Mesenchymal stem cell (in vitro differentiated cells and primary cell): ENCODE measurements at regions not wholly inside any gene's neighbourhood (a gene's known extent, or its start where the extent isn't known, plus 50 kb on each side); places are given as distances from the start of the nearest gene placed in this dataset.

Source experiments
- DNase-seq: peaks from one replicate; pipeline ENCODE4 v3.0.0-alpha.2; 2013
- H2AFZ ChIP-seq: one replicate; pipeline ENCODE4 v1.6.1; 2013; ENCODE audit warnings: low read depth, mild to moderate bottlenecking, control low read depth, inconsistent platforms, low read length, moderate library complexity
- H2AK5ac ChIP-seq: 2 replicates; pipeline ENCODE4 v1.6.1; 2013; ENCODE audit warnings: low read length, moderate library complexity, mild to moderate bottlenecking, inconsistent platforms; ENCODE audit not compliant: severe bottlenecking
- H2BK120ac ChIP-seq: one replicate; pipeline ENCODE4 v1.6.1; 2013; ENCODE audit warnings: low read depth, mild to moderate bottlenecking, inconsistent platforms, low read length, moderate library complexity
- H2BK12ac ChIP-seq, 2 experiments: one replicate each; pipeline ENCODE4 v1.6.1; 2013; ENCODE audit warnings: inconsistent platforms in 2 of 2, low read length in 2 of 2, mild to moderate bottlenecking in 2 of 2, moderate library complexity in 2 of 2, control low read depth in 1 of 2
- H2BK15ac ChIP-seq: one replicate; pipeline ENCODE4 v1.6.1; 2013; ENCODE audit warnings: mild to moderate bottlenecking, low read depth, inconsistent platforms; ENCODE audit not compliant: poor library complexity, severe bottlenecking
- H2BK5ac ChIP-seq: 2 replicates; pipeline ENCODE4 v1.6.1; 2013; ENCODE audit warnings: low read depth, mild to moderate bottlenecking, low read length, control low read depth, inconsistent platforms; ENCODE audit not compliant: poor library complexity, severe bottlenecking
- H3K14ac ChIP-seq, 2 experiments: one replicate each; pipeline ENCODE4 v1.6.1; 2013; ENCODE audit warnings: inconsistent platforms in 2 of 2, low read length in 2 of 2, control low read depth in 1 of 2, mild to moderate bottlenecking in 1 of 2, moderate library complexity in 1 of 2
- H3K18ac ChIP-seq, 2 experiments: one replicate each; pipeline ENCODE4 v1.6.1; 2013; ENCODE audit warnings: inconsistent platforms in 2 of 2, low read length in 2 of 2, control low read depth in 1 of 2, low read depth in 1 of 2, mild to moderate bottlenecking in 1 of 2
- H3K23ac ChIP-seq, 2 experiments: one replicate each; pipeline ENCODE4 v1.6.1; 2013; ENCODE audit warnings: inconsistent platforms in 2 of 2, low read length in 2 of 2, mild to moderate bottlenecking in 2 of 2, moderate library complexity in 2 of 2, control low read depth in 1 of 2
- H3K27ac ChIP-seq: 2 replicates; pipeline ENCODE4 v1.5.1; 2013; ENCODE audit warnings: mild to moderate bottlenecking, moderate library complexity, low read length, control low read depth, inconsistent platforms; ENCODE audit not compliant: poor library complexity, severe bottlenecking
- H3K27me3 ChIP-seq, 2 experiments: 2 replicates each; pipeline versions ENCODE4 v1.6.1 to v1.7.0; 2013; ENCODE audit warnings: low read length in 2 of 2, mild to moderate bottlenecking in 2 of 2, moderate library complexity in 2 of 2, control low read depth in 1 of 2, inconsistent platforms in 1 of 2; ENCODE audit not compliant: control insufficient read depth in 1 of 2, insufficient read depth in 1 of 2
- H3K36me3 ChIP-seq, 2 experiments: 2 replicates each; pipeline versions ENCODE4 v1.6.1 to v1.7.0; 2013; ENCODE audit warnings: low read length in 2 of 2, control low read depth in 1 of 2, inconsistent platforms in 1 of 2, low read depth in 1 of 2, mild to moderate bottlenecking in 1 of 2; ENCODE audit not compliant: insufficient read depth in 2 of 2, control insufficient read depth in 1 of 2
- H3K4ac ChIP-seq, 2 experiments: one replicate each; pipeline ENCODE4 v1.6.1; 2013; ENCODE audit warnings: inconsistent platforms in 2 of 2, low read length in 2 of 2, mild to moderate bottlenecking in 2 of 2, moderate library complexity in 2 of 2, control low read depth in 1 of 2, low read depth in 1 of 2
- H3K4me1 ChIP-seq: 2 replicates; pipeline ENCODE4 v1.6.1; 2013; ENCODE audit warnings: low read depth, low read length, control low read depth; ENCODE audit not compliant: control insufficient read depth, insufficient read depth
- H3K4me2 ChIP-seq: 2 replicates; pipeline ENCODE4 v1.6.1; 2013; ENCODE audit warnings: low read length, mild to moderate bottlenecking, inconsistent platforms; ENCODE audit not compliant: poor library complexity, severe bottlenecking
- H3K4me3 ChIP-seq, 2 experiments: 2 replicates each; pipeline versions ENCODE4 v1.5.1 to v1.7.0; 2013; ENCODE audit warnings: low read length in 2 of 2, mild to moderate bottlenecking in 2 of 2, control low read depth in 1 of 2, low read depth in 1 of 2; ENCODE audit not compliant: insufficient read depth in 1 of 2
- H3K79me1 ChIP-seq: replicated peaks from 2 replicates; pipeline ENCODE4 v1.6.1; 2013; ENCODE audit warnings: mild to moderate bottlenecking, control low read depth, low read length, inconsistent platforms; ENCODE audit not compliant: poor library complexity, severe bottlenecking
- H3K9ac ChIP-seq: 2 replicates; pipeline ENCODE4 v1.7.0; 2013; ENCODE audit warnings: mild to moderate bottlenecking, low read length, moderate library complexity
- H3K9me3 ChIP-seq: 2 replicates; pipeline ENCODE4 v1.7.0; 2013; ENCODE audit warnings: mild to moderate bottlenecking, low read length; ENCODE audit not compliant: control insufficient read depth
- H4K8ac ChIP-seq: one replicate; pipeline ENCODE4 v1.6.1; 2013; ENCODE audit warnings: inconsistent platforms, mild to moderate bottlenecking, low read length, moderate library complexity
- H4K91ac ChIP-seq: one replicate; pipeline ENCODE4 v1.6.1; 2013; ENCODE audit warnings: mild to moderate bottlenecking, low read length, inconsistent platforms
- WGBS: methylation state at CpG from one replicate; pipeline ENCODE4 v1.1.7; 2013; ENCODE audit warnings: mixed read lengths; 5-methylcytosine and 5-hydroxymethylcytosine counted together

DNA sequence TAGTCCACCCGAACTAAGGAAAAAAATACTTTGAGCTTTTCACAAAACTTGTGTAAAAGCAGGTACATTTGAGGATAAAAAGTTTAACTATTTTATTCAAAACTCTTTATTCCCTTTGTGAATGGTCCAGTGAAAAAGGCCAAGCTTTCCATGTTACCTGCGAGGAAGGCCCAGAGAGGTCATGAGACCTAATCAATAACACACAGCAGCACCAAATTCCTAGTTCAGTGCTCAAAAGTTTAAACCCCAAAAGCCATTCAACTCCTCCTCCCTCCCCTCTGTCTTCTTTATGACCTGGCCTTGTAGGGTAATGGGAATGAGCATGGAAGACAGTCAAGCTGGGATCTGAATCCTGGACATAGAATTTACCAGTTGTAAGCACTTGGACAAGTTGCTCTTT lies 151.9 kb upstream of the FGGY start:
- no peak overlapping the region for H3K23ac ChIP-seq
- no peak overlapping the region for H2BK15ac ChIP-seq
- peaks cover 3% of the 10 kb centered on the region for H3K79me1 ChIP-seq
- H2BK120ac ChIP-seq, result no peak overlapping the region
- peak overlapping the region; percentile 44 for H4K91ac ChIP-seq
- no peak overlapping the region for H3K4me3 ChIP-seq
- H3K27ac ChIP-seq, result peak overlapping the region; percentile 98
- H3K4me1 ChIP-seq, result peaks cover 17% of the 10 kb centered on the region
- peak overlapping the region; percentile 99 for H2AK5ac ChIP-seq
- H3K18ac ChIP-seq, result peak overlapping the region in 1 of 2 experiments; percentile 55
- H3K4ac ChIP-seq, result no peak overlapping the region
- no peaks in the 10 kb centered on the region for H3K36me3 ChIP-seq
- no peak overlapping the region for H4K8ac ChIP-seq
- H2BK12ac ChIP-seq, result peak overlapping the region; percentile 48 to 85
- peak overlapping the region; percentile 24 for H2BK5ac ChIP-seq
- H3K9ac ChIP-seq, result peak overlapping the region; percentile 76
- H3K4me2 ChIP-seq, result no peak overlapping the region
- no peaks in the 10 kb centered on the region for H3K27me3 ChIP-seq
- H3K14ac ChIP-seq, result no peak overlapping the region
- H3K9me3 ChIP-seq, result no peaks in the 10 kb centered on the region
- 100% methylated on average over 1 of the region's 2 CpGs for WGBS
- DNase-seq, result no peak
- H2AFZ ChIP-seq, result no peak overlapping the region

- Histone ChIP-seq H2BK12ac (no peak overlapping the region), H3K4me3 (peak overlapping the region in 1 of 2 experiments; percentile 76), H3K14ac (no peak overlapping the region), H3K27me3 (no peaks in the 10 kb centered on the region), H3K79me1 (peaks cover 3% of the 10 kb centered on the region), H3K27ac (peak overlapping the region; percentile 92), H4K91ac (no peak overlapping the region), H2BK15ac (no peak overlapping the region), H3K4me1 (peaks cover 17% of the 10 kb centered on the region), H3K36me3 (no peaks in the 10 kb centered on the region), H3K23ac (no peak overlapping the region), H3K9ac (peak overlapping the region; percentile 93), H2AK5ac (no peak overlapping the region), H2BK120ac (no peak overlapping the region), H4K8ac (no peak overlapping the region), H3K4me2 (no peak overlapping the region), H2AFZ (no peak overlapping the region), H2BK5ac (no peak overlapping the region), H3K4ac (no peak overlapping the region), H3K18ac (no peak overlapping the region), H3K9me3 (no peaks in the 10 kb centered on the region)
- no peak for DNase-seq
- 80% methylated on average over 4 of the region's 4 CpGs for WGBS
Measured at GRCh38 chr1:59146056-59146455, 150.8 kb upstream of the FGGY start.

DNA sequence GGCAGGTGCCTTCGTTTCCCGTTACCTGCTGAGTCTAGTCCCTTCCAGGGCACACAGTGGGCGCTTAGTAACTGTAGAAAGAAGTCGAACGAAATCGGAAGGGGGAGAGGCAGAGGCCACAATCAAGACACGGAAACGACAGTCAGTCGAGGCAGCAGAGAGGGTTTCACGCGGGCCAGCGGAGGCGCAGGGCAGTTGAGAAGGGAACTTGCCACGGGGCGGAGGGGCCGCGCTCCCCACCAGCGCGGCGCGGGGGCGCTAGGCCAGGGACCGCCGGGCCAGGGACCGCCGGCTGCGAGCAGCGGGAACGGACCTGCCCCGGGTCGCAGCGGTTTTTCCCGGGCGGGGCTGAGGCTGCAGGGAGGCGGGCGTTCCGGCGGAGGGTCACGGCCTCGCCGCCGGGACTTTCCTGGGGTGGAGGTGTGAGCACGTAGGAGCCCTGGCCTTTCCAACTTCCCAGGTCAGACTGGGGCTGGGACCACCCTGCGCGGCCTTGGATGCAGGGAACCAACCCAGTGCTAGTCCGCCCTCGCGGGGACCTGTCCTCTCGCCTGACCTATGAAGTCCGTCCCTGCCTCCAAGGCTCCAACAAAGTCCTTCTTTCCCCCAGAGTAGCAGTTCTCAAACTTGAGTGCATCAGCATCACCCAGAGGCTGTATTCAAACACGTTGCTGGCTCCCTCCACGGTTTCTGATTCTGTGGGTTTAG lies 150.1 kb upstream of the FGGY start:
- peak overlapping the region; percentile 44 to 76 for H3K4me3 ChIP-seq
- H3K27me3 ChIP-seq, result no peaks in the 10 kb centered on the region
- peak overlapping the region; percentile 92 for H3K27ac ChIP-seq
- peak overlapping the region; percentile 92 for H2BK5ac ChIP-seq
- H3K36me3 ChIP-seq, result no peaks in the 10 kb centered on the region
- H3K23ac ChIP-seq, result peak overlapping the region in 1 of 2 experiments; percentile 95
- peaks cover 17% of the 10 kb centered on the region for H3K4me1 ChIP-seq
- peak; percentile 68 for DNase-seq
- H2AFZ ChIP-seq, result peak overlapping the region; percentile 43
- no peaks in the 10 kb centered on the region for H3K9me3 ChIP-seq
- H2AK5ac ChIP-seq, result peak overlapping the region; percentile 95
- H2BK12ac ChIP-seq, result peak overlapping the region; percentile 96 to 97
- peak overlapping the region; percentile 90 to 96 for H3K18ac ChIP-seq
- 4% methylated on average over 38 of the region's 52 CpGs for WGBS
- peak overlapping the region in 1 of 2 experiments; percentile 96 for H3K14ac ChIP-seq
- peak overlapping the region; percentile 93 for H3K9ac ChIP-seq
- peak overlapping the region; percentile 77 to 96 for H3K4ac ChIP-seq
- peak overlapping the region; percentile 98 for H4K8ac ChIP-seq
- H2BK15ac ChIP-seq, result peak overlapping the region; percentile 98
- H3K4me2 ChIP-seq, result peak overlapping the region; percentile 85
- H4K91ac ChIP-seq, result peak overlapping the region; percentile 75
- peak overlapping the region; percentile 88 for H2BK120ac ChIP-seq
- H3K79me1 ChIP-seq, result peaks cover 3% of the 10 kb centered on the region

DNA sequence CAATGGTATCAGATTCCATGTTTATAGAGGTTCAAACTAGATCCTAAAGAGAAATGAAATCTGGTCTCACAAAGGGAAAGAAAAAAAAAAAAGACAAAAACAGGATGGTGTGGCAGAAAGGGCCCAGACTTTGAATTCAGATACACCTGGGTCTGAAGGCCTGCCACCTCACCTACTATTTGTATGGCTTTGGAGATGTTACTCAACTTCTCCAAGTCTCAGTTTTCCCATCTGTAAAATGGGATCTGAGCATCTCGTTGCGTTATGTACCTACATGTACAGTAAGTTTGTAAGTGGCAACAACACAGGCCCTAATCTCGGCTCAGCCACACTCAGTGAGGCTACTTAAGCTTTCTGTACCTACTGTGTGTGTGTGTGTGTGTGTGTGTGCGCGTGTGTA lies 147.5 kb upstream of the FGGY start:
- peak overlapping the region; percentile 72 for H3K9ac ChIP-seq
- H3K9me3 ChIP-seq, result no peaks in the 10 kb centered on the region
- no peak overlapping the region for H3K4me3 ChIP-seq
- no peak overlapping the region for H3K4me2 ChIP-seq
- no peak overlapping the region for H2AFZ ChIP-seq
- no peak overlapping the region for H3K23ac ChIP-seq
- WGBS, result 86% methylated on average over 3 of the region's 5 CpGs
- H2AK5ac ChIP-seq, result peak overlapping the region; percentile 50
- H2BK15ac ChIP-seq, result no peak overlapping the region
- no peak overlapping the region for H3K14ac ChIP-seq
- H4K91ac ChIP-seq, result no peak overlapping the region
- H4K8ac ChIP-seq, result no peak overlapping the region
- H3K4ac ChIP-seq, result peak overlapping the region in 1 of 2 experiments; percentile 92
- no peak overlapping the region for H3K27ac ChIP-seq
- DNase-seq, result no peak
- no peak overlapping the region for H2BK5ac ChIP-seq
- no peak overlapping the region for H2BK120ac ChIP-seq
- peak overlapping the region in 1 of 2 experiments; percentile 75 for H2BK12ac ChIP-seq
- no peaks in the 10 kb centered on the region for H3K36me3 ChIP-seq
- H3K4me1 ChIP-seq, result peaks cover 14% of the 10 kb centered on the region
- H3K79me1 ChIP-seq, result peaks cover 6% of the 10 kb centered on the region
- peak overlapping the region in 1 of 2 experiments; percentile 67 for H3K18ac ChIP-seq
- H3K27me3 ChIP-seq, result no peaks in the 10 kb centered on the region
